Natural killer cell (primary cell): ENCODE measurements at regions not wholly inside any gene's neighbourhood (a gene's known extent, or its start where the extent isn't known, plus 50 kb on each side); places are given as distances from the start of the nearest gene placed in this dataset.

Experiments used
- ATAC-seq, 3 donors: fragments of 150-1000 bp in 2 of 3; fragments of 200-7000 bp in 1 of 3; cut with Tn5 transposase; 1 replicate in 1 of 3; 2 replicates in 2 of 3; pipeline ENCODE4 v1.10.0; 2021; ENCODE audit warnings: mild to moderate bottlenecking in 2 of 3, moderate library complexity in 2 of 3
- DNase-seq, 2 donors: peaks; one replicate each; pipeline versions ENCODE4 v3.0.0 to v3.0.0-alpha.2; 2013 to 2021; ENCODE audit warnings: mixed read lengths in 1 of 2
- H3K27ac ChIP-seq: one replicate; pipeline ENCODE4 v1.5.1; 2013; ENCODE audit warnings: mild to moderate bottlenecking, low read length
- H3K27me3 ChIP-seq: one replicate; pipeline ENCODE4 v1.6.1; 2013; ENCODE audit warnings: low read length; ENCODE audit not compliant: control insufficient read depth, insufficient read depth
- H3K36me3 ChIP-seq: one replicate; pipeline ENCODE4 v1.6.1; 2013; ENCODE audit warnings: low read length; ENCODE audit not compliant: control insufficient read depth, insufficient read depth
- H3K4me1 ChIP-seq: one replicate; pipeline ENCODE4 v1.6.1; 2013; ENCODE audit warnings: low read length; ENCODE audit not compliant: control insufficient read depth, insufficient read depth
- H3K4me3 ChIP-seq: one replicate; pipeline ENCODE4 v1.5.1; 2013; ENCODE audit warnings: low read length
- H3K9me3 ChIP-seq: one replicate; pipeline ENCODE4 v1.6.1; 2013; ENCODE audit warnings: low read length; ENCODE audit not compliant: control insufficient read depth, insufficient read depth
- H3K27ac Mint-ChIP-seq, 2 donors: one replicate each; pipeline ENCODE4 v1.8.0; 2022; ENCODE audit warnings: mild to moderate bottlenecking in 2 of 2, mixed read lengths in 2 of 2, moderate library complexity in 1 of 2
- H3K27me3 Mint-ChIP-seq, 2 donors: one replicate each; pipeline ENCODE4 v1.8.0; 2022; ENCODE audit warnings: low read depth in 2 of 2, mixed read lengths in 2 of 2
- H3K36me3 Mint-ChIP-seq: one replicate; pipeline ENCODE4 v1.8.0; 2022; ENCODE audit warnings: mixed read lengths
- H3K4me1 Mint-ChIP-seq, 2 donors: one replicate each; pipeline ENCODE4 v1.8.0; 2022; ENCODE audit warnings: mixed read lengths in 2 of 2
- H3K4me3 Mint-ChIP-seq: one replicate; pipeline ENCODE4 v1.8.0; 2022; ENCODE audit warnings: mild to moderate bottlenecking, moderate library complexity, mixed read lengths
- H3K9me3 Mint-ChIP-seq, 2 donors: one replicate each; pipeline ENCODE4 v1.8.0; 2022; ENCODE audit warnings: mixed read lengths in 2 of 2
- CTCF ChIP-seq: fragments of 200-600 bp; IDR thresholded peaks from one replicate; pipeline ENCODE4 v1.8.0; 2022; ENCODE audit warnings: antibody characterized with exemption
- WGBS: methylation state at CpG from one replicate; pipeline ENCODE4 v1.1.7; 2013; ENCODE audit warnings: missing lambda C conversion rate; ENCODE audit not compliant: insufficient coverage; 5-methylcytosine and 5-hydroxymethylcytosine counted together
- intact Hi-C: fragments of 100-400 bp; cut with micrococcal nuclease; formaldehyde crosslinking; loops from one replicate; pipeline ENCODE4 v1.14.2; 2022

- no peaks in the 10 kb centered on the region for H3K27me3 ChIP-seq
- TF ChIP-seq CTCF = no peak
- Mint-ChIP-seq H3K9me3 (no peaks in the 10 kb centered on the region), H3K27ac (no peak overlapping the region), H3K4me3 (no peak overlapping the region), H3K4me1 (no peaks in the 10 kb centered on the region), H3K27me3 (peaks cover 0 to 6% of the 10 kb centered on the region in 2 donors), H3K36me3 (no peaks in the 10 kb centered on the region)
- H3K4me1 ChIP-seq = no peaks in the 10 kb centered on the region
- no peak overlapping the region for H3K4me3 ChIP-seq
- H3K27ac ChIP-seq = no peak overlapping the region
- DNase-seq (no peak), ATAC-seq (no peak)
- intact Hi-C loops = no loop called here
- no peaks in the 10 kb centered on the region for H3K9me3 ChIP-seq
- no peaks in the 10 kb centered on the region for H3K36me3 ChIP-seq
- WGBS = 94% methylated on average over 4 of the region's 4 CpGs
These were observed 139.9 kb downstream of the PROX1 start for GRCh38 chr1:214127705-214128104.

- no peak for ATAC-seq
These were observed 145.1 kb upstream of the SMYD2 start for GRCh38 chr1:214135886-214136285.

GRCh38 chr1:214136324-214136919 lies 144.5 kb upstream of the SMYD2 start:
- no peaks in the 10 kb centered on the region for H3K9me3 ChIP-seq
- DNase-seq = no peak
- Mint-ChIP-seq H3K27ac (no peak overlapping the region), H3K27me3 (peaks cover 0 to 3% of the 10 kb centered on the region in 2 donors), H3K9me3 (no peaks in the 10 kb centered on the region), H3K4me3 (no peak overlapping the region), H3K4me1 (no peaks in the 10 kb centered on the region), H3K36me3 (no peaks in the 10 kb centered on the region)
- H3K4me3 ChIP-seq = no peak overlapping the region
- H3K27ac ChIP-seq = no peak overlapping the region
- no peak for ATAC-seq
- no peaks in the 10 kb centered on the region for H3K4me1 ChIP-seq
- H3K27me3 ChIP-seq = no peaks in the 10 kb centered on the region
- intact Hi-C loops = no loop called here
- 77% methylated on average over 5 of the region's 8 CpGs for WGBS
- TF ChIP-seq CTCF = no peak
- no peaks in the 10 kb centered on the region for H3K36me3 ChIP-seq

More at GRCh38 chr1:214135886-214136285, 145.1 kb upstream of the SMYD2 start:
- no peak for DNase-seq
- H3K4me3 Mint-ChIP-seq = no peak overlapping the region
- H3K4me1 ChIP-seq = no peaks in the 10 kb centered on the region
- intact Hi-C loops = no loop called here
- H3K4me3 ChIP-seq = no peak overlapping the region
- H3K9me3 ChIP-seq = no peaks in the 10 kb centered on the region
- no peaks in the 10 kb centered on the region for H3K36me3 Mint-ChIP-seq
- no peaks in the 10 kb centered on the region for H3K4me1 Mint-ChIP-seq
- H3K27me3 Mint-ChIP-seq = peaks cover 0 to 3% of the 10 kb centered on the region in 2 donors
- TF ChIP-seq CTCF = no peak
- no peaks in the 10 kb centered on the region for H3K9me3 Mint-ChIP-seq
- H3K27ac Mint-ChIP-seq = no peak overlapping the region
- WGBS = 91% methylated on average over 7 of the region's 7 CpGs
- no peaks in the 10 kb centered on the region for H3K36me3 ChIP-seq
- no peaks in the 10 kb centered on the region for H3K27me3 ChIP-seq
- H3K27ac ChIP-seq = no peak overlapping the region

GRCh38 chr1:214141486-214141885 lies 139.5 kb upstream of the SMYD2 start:
- Mint-ChIP-seq H3K36me3 (no peaks in the 10 kb centered on the region), H3K4me3 (no peak overlapping the region), H3K4me1 (no peaks in the 10 kb centered on the region), H3K9me3 (no peaks in the 10 kb centered on the region), H3K27ac (no peak overlapping the region), H3K27me3 (peaks cover 4 to 12% of the 10 kb centered on the region in 2 donors)
- H3K4me3 ChIP-seq = no peak overlapping the region
- H3K27ac ChIP-seq = no peak overlapping the region
- ATAC-seq = no peak
- intact Hi-C loops = no loop called here
- no peaks in the 10 kb centered on the region for H3K4me1 ChIP-seq
- H3K36me3 ChIP-seq = no peaks in the 10 kb centered on the region
- H3K9me3 ChIP-seq = no peaks in the 10 kb centered on the region
- H3K27me3 ChIP-seq = no peaks in the 10 kb centered on the region
- no peak for DNase-seq
- WGBS = 86% methylated on average over 3 of the region's 4 CpGs
- no peak for TF ChIP-seq CTCF
